ENCODE measurements at regions not wholly inside any gene's neighbourhood (a gene's known extent, or its start where the extent isn't known, plus 50 kb on each side); places are given as distances from the start of the nearest gene placed in this dataset.

DNA sequence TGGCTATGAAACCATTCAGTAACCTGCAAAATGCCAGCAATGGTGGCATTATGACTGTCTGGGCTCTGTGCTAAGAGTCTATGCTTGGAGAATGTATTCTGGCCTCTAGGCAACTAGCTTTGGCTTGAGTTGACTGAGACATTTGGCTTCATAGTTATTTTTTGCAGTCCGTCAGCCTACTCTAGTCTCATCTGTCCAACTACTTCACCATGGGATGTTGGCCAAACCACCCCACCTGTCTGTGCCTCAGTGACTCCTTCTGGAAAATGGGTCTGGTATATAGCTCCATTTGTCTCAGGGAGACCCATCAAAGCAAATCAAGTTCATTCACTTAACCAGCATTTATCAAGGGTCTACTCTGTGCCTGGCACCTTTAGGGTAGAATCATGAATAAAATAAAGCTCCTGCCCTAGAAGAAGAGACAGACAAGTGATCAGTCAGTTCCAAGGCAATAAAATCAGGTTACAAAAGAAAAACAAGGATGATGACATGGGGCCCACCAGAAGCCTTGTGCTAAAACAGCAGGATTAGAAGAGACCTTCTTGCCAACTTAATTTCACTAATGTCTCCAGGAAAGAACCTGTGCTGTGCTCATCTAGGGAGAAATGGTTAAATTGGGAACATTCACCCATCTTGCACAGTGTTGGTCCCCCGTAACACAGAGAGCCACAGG, 102.4 kb upstream of the ARMC2 start:
- DNase-seq (ENCODE audit: low spot score in 2 of 2), result no peak
- in situ Hi-C loops (cut with MboI; ENCODE audit: low sequenced_read_pairs), result no loop called here
- Histone ChIP-seq H3K36me3 (replicated peaks) (no peaks in the 10 kb centered on the region), H3K27me3 (ENCODE audit: low read depth) (no peaks in the 10 kb centered on the region), H3K9me3 (no peaks in the 10 kb centered on the region), H3K4me1 (peaks cover 9% of the 10 kb centered on the region), H3K4me3 (no peak overlapping the region)

DNA sequence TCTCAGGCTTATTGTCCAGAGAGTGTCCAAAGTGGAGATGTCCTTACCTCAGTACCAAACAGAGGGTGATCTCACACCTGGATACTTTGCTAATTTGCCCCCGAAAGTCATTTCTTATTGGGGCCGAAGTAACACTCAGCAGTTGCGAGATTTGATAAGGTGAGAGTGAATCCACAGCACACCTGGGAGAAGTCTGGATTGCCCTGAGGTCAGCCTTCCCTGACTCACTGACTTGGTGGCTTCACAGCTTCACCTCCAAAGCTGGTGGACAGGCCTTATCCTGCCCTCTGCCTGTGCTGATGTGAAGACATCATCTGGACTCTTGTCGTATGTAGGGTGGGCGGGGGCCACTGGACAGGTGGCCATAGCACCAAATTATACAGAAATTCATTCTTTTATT, 101.9 kb upstream of the ARMC2 start:
- no peak overlapping the region for H3K4me3 ChIP-seq
- H3K27me3 ChIP-seq (ENCODE audit: low read depth), result no peaks in the 10 kb centered on the region
- in situ Hi-C loops (cut with MboI; ENCODE audit: low sequenced_read_pairs), result no loop called here
- H3K9me3 ChIP-seq, result no peaks in the 10 kb centered on the region
- H3K36me3 ChIP-seq (replicated peaks), result no peaks in the 10 kb centered on the region
- peaks cover 9% of the 10 kb centered on the region for H3K4me1 ChIP-seq
- DNase-seq (ENCODE audit: low spot score in 2 of 2), result no peak

DNA sequence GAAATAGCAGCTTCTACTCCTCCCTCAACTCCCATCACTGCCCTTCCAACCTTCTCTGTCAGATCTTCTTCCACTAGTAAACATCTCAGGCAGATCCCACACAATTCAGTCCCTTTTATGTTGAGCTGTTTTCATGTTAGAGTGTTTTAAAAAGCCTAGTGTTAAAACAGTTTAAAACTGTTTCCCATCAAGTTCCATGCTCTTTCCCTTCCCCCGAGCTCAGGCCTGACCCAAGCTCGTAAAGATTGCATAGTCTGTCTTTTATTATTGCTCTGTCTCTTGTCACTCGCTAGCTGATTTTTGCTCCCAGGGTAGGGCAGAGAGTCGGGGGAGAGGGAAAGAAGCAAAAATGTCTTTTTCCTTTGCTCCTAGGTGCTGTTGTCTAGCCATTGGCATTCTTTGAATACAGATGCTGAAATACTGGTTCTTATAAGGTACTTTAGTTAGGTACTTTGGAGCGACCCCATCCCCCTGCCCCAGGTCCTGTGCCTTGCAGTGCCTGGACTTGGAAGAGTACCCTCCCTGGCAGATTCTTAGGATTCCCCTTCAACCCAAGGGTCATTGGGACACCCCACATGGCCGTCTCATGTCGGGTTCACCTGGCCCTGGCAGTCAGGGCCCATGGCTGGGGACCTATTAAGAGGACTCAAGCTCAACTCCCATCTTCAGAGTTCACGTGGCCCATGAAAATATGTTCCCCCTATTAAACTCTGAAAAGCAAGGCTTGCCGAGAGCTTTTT, 101.2 kb upstream of the ARMC2 start:
- peaks cover 9% of the 10 kb centered on the region for H3K4me1 ChIP-seq
- no peak overlapping the region for H3K4me3 ChIP-seq
- in situ Hi-C loops (cut with MboI; ENCODE audit: low sequenced_read_pairs), result no loop called here
- no peaks in the 10 kb centered on the region for H3K27me3 ChIP-seq (ENCODE audit: low read depth)
- H3K36me3 ChIP-seq (replicated peaks), result no peaks in the 10 kb centered on the region
- no peaks in the 10 kb centered on the region for H3K9me3 ChIP-seq
- DNase-seq (ENCODE audit: low spot score in 2 of 2), result no peak

DNA sequence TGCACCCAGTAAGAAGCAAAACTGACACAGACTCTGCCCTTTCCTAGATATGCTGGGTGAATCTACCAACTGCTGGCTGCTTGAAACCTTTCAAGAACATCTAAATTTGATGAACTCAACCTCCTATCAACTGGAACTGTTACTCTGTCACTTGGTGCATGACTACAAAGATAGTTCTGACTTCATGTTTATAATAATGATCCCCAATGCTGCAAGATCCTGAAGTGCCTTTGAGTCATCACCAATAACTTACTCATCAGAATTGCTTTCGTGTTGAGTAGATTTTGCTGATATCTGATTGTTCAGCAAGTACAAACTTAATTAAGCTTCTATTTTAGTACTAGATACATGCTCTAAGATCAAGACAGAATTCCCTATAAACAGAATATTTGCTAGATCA, 100.2 kb upstream of the ARMC2 start:
- H3K4me3 ChIP-seq, result no peak overlapping the region
- DNase-seq (ENCODE audit: low spot score in 2 of 2), result no peak
- no peaks in the 10 kb centered on the region for H3K27me3 ChIP-seq (ENCODE audit: low read depth)
- no peaks in the 10 kb centered on the region for H3K36me3 ChIP-seq (replicated peaks)
- no peaks in the 10 kb centered on the region for H3K9me3 ChIP-seq
- in situ Hi-C loops (cut with MboI; ENCODE audit: low sequenced_read_pairs), result no loop called here
- H3K4me1 ChIP-seq, result peaks cover 9% of the 10 kb centered on the region

DNA sequence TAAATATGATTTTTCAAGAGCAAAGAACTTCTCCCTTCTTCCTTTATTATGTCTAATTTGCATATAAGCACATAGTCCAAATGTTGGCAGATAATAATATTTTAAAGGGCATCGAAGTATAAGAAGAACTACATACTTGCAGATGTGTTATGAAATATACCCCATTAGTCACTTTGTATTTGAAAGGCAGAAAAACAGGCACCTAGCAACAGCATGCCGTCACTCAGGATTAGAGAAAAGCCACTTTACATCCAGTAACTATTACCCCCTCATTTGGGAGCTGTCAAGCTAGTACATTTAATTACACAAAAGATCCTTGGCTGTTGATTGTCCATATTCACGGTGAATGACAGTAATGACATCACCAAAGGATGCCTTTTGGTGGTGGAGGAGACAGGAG, 99.3 kb upstream of the ARMC2 start:
- no peaks in the 10 kb centered on the region for H3K9me3 ChIP-seq
- peaks cover 9% of the 10 kb centered on the region for H3K4me1 ChIP-seq
- H3K36me3 ChIP-seq (replicated peaks), result no peaks in the 10 kb centered on the region
- no peak for DNase-seq (ENCODE audit: low spot score in 2 of 2)
- H3K4me3 ChIP-seq, result no peak overlapping the region
- no peaks in the 10 kb centered on the region for H3K27me3 ChIP-seq (ENCODE audit: low read depth)
- in situ Hi-C loops (cut with MboI; ENCODE audit: low sequenced_read_pairs), result no loop called here

DNA sequence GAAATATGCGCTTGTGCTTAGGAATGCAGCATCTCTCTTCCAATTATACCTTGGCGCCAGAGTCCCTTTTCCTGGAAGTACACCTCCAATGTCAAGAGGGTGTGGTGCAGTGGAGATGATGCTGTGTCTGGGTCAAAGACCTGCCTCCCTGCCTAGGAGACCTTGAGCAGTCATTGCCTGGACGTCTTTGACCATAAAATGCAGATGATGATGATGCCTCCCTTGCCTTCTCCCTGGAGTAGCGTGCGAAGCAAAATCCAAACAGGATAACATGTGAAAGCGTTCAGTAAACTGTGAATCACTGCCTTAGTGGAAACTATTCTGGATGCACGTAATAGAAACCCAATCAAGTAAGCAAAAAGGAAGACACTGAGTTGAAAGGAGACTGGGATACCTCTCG, 97.4 kb upstream of the ARMC2 start:
- DNase-seq (ENCODE audit: low spot score in 2 of 2), result no peak
- no peaks in the 10 kb centered on the region for H3K36me3 ChIP-seq (replicated peaks)
- H3K9me3 ChIP-seq, result no peaks in the 10 kb centered on the region; the same call in 1 of the 2 replicates
- in situ Hi-C loops (cut with MboI; ENCODE audit: low sequenced_read_pairs), result no loop called here
- H3K4me1 ChIP-seq, result 0 out of 2 replicates have a peak, but pooled peaks cover 2% of the 10 kb centered on the region
- H3K27me3 ChIP-seq (ENCODE audit: low read depth), result no peaks in the 10 kb centered on the region
- no peak overlapping the region for H3K4me3 ChIP-seq

DNA sequence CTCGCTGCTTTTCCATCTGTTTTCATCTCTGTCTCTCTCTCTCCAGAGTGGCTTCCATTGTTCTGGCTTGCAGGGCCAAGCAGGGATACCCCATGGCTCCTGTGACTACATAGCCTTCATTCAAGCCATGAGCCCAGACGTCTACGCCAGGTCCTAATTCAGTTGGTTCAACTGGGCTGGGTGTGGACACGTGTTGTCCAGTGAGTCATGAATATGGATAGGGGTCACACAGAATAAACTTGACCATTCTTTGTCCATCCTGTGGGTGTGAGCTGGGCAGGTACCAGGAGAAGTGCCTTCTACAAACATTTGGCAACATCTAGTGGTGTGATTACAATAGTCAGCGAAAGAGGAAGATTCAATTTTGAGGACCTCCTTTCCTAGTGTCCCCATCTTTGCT, 96.9 kb upstream of the ARMC2 start:
- H3K4me1 ChIP-seq, result 0 out of 2 replicates have a peak, but pooled peaks cover 2% of the 10 kb centered on the region
- no peaks in the 10 kb centered on the region for H3K36me3 ChIP-seq (replicated peaks)
- in situ Hi-C loops (cut with MboI; ENCODE audit: low sequenced_read_pairs), result no loop called here
- no peak for DNase-seq (ENCODE audit: low spot score in 2 of 2)
- no peaks in the 10 kb centered on the region; the same call in 1 of the 2 replicates for H3K9me3 ChIP-seq
- no peak overlapping the region for H3K4me3 ChIP-seq
- no peaks in the 10 kb centered on the region for H3K27me3 ChIP-seq (ENCODE audit: low read depth)

DNA sequence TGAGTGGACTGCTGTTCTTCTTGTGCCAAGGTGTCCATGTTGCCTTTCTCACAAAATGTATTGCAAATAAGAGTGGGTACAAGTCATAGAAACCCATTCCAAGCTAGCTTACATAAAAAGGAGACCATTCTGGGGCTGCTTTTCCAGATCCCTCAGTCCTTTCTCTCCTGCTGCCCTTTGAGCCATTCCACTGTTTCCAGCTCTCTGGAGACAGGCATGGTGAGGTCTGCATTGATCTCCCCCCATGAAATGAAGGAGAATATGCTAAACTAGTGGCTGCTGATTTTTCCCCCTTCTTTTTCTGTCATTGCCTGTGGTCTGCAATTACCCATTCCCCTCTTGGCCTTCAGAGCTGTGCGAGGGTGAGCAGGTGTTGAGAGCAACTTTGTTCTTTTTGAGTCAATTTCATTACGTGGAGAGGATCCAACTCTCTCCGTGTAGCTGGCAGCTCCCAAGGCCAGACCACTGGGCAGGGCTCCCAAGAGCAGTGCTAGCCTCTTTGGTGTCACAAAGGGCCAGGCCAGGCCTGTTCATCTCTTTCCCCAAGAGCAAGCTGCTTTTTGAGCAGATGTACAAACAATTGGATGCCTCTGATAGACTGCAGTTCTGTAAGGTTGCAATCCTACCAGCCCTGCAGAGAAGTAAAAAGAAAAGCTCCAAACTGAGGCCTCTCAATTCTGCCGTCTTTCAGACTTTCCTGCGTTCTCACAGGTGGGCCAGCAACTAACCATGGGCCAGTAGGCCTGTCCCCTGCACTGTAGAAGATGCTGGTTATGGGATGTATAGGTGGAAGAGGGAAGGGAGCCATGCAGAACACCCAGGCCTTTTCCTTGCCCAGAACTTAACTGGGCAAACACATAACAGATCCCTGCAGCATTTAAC, 96.1 kb upstream of the ARMC2 start:
- H3K4me1 ChIP-seq, result 0 out of 2 replicates have a peak, but pooled peaks cover 2% of the 10 kb centered on the region
- H3K36me3 ChIP-seq (replicated peaks), result no peaks in the 10 kb centered on the region
- no peaks in the 10 kb centered on the region for H3K27me3 ChIP-seq (ENCODE audit: low read depth)
- H3K9me3 ChIP-seq, result no peaks in the 10 kb centered on the region; the same call in 1 of the 2 replicates
- no peak overlapping the region for H3K4me3 ChIP-seq
- in situ Hi-C loops (cut with MboI; ENCODE audit: low sequenced_read_pairs), result no loop called here
- DNase-seq (ENCODE audit: low spot score in 2 of 2), result no peak

DNA sequence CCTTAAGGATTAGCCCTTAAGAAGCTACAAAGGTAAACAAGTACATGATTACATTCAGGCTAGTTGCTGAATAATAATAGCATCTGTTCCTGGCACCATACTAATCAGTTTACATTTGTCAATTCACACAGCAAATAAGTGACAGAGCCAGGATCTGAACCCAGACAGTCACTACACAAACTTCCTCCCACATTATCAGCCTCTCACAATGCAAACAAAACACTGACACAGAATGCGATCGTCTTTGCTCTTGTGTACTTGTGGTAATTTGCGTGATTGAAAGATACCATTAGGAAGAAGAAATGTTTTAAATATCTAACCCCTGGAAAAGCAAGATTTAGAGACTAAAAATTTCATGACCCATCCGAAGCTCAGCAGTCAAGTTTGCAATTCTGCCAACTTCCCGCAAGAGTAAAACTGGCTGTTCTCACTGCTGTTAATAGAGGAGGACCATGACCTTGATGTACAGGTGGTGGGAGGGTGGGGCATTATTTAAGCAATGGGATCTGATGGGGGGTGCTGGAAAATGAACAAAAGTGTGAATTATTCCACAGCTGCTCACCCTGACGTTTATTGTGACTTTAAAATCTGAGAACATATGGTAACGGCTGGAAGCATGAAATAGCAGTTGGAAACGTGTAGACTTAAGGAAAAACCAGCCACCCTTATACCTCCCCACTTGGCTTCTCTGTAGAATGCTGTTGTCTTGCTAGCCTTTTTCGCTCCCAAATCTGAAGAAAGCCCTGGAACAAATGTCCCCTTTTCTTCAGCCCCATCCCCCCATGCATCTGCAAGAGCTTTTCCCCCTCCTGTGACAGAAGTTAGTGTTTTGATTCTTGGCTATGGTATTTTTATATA, 95.3 kb upstream of the ARMC2 start:
- Histone ChIP-seq H3K4me1 (0 out of 2 replicates have a peak, but pooled peaks cover 2% of the 10 kb centered on the region), H3K27me3 (ENCODE audit: low read depth) (no peaks in the 10 kb centered on the region), H3K9me3 (no peaks in the 10 kb centered on the region; the same call in 1 of the 2 replicates), H3K4me3 (no peak overlapping the region), H3K36me3 (replicated peaks) (no peaks in the 10 kb centered on the region)
- in situ Hi-C loops (cut with MboI; ENCODE audit: low sequenced_read_pairs), result no loop called here
- no peak for DNase-seq (ENCODE audit: low spot score in 2 of 2)

DNA sequence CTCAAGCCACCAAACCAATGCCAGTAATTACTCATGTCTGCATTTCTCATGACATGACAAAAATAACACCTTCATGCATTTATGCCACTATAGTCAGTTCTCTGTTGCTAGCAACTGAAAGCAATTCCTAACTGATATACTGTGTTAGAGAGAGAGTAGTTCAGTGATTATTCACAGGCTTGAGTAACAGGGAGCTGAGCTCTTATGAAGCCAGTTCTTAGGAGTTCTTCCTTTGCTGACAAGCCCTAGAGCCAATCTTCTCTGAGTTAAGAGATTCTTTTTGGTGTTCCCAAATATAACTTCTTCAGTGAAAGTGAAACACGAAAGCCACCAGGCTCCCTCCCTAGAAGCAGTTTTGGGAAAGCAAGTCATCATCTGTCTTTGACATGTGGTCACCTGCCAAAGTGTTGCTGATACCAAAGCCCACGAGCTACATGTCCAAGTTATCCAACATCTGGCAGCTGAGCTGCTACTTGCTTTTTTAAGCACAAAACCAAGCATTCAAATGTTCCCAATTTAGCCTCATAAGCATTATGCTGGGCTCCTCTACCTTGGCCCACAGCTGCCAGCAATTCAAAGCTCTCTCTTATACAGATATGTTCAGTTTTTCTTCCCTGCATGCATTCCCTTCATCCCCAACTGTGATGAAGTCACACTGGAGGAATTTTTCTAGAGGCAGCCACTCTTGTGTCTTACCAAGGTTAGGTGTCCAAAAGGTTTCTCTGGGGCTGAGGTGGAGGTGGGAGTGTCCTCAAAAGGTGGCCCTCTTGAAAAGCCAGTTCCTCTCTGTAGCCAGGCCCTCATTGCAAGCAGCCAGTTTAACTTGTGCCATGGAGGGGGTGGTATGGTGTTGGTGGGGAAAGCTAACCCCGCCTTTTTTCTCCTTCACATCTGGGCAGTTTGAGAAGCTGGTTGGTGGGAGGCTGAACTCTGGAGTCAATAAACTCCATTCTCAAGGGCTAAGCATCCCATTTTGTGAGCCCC, 92.7 kb upstream of the ARMC2 start:
- Histone ChIP-seq H3K4me1 (no peaks in the 10 kb centered on the region), H3K36me3 (replicated peaks) (no peaks in the 10 kb centered on the region), H3K9me3 (no peaks in the 10 kb centered on the region; the same call in 1 of the 2 replicates), H3K27me3 (ENCODE audit: low read depth) (no peaks in the 10 kb centered on the region), H3K4me3 (no peak overlapping the region)
- DNase-seq (ENCODE audit: low spot score in 2 of 2), result no peak
- in situ Hi-C loops (cut with MboI; ENCODE audit: low sequenced_read_pairs), result no loop called here

DNA sequence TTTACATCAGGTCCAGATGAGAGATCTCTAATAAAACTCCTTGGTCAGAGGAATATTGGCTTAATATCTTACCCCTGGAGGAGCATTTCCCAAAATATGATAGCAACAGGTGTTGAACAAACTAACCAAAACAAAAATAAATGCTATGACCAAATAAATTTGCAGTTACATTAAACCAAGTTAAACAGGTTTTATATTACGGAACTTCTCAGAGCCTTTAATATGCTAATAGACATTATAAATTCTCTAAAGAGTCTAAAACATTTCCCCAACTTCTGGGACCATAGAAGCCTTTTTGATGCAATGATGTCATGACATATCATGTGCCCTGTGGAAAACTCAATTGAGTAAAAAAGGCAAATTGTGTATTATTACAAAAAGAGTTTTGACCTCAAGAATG, 90.9 kb upstream of the ARMC2 start:
- DNase-seq (ENCODE audit: low spot score in 2 of 2), result no peak
- Histone ChIP-seq H3K9me3 (no peaks in the 10 kb centered on the region; the same call in 1 of the 2 replicates), H3K4me3 (no peak overlapping the region), H3K36me3 (replicated peaks) (no peaks in the 10 kb centered on the region), H3K27me3 (ENCODE audit: low read depth) (no peaks in the 10 kb centered on the region), H3K4me1 (no peaks in the 10 kb centered on the region)
- in situ Hi-C loops (cut with MboI; ENCODE audit: low sequenced_read_pairs), result no loop called here

DNA sequence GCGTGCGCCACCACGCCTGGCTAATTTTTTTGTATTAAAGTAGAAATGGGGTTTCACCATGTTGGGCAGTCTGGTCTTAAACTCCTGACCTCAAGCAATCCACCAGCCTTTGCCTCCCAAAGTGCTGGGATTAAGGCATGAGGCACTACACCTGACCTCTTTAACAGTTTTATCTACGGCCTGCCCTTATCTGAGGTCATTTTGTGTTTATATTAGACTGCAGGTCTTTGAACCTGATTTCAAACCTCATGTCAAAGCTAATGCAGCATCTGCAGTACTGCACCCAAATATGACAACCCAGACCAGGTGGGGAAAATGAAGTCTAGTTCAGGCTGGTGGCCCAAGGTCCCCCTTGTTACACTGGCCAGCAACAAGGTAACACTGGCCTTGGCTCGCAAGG, 89.3 kb upstream of the ARMC2 start:
- Histone ChIP-seq H3K4me3 (no peak overlapping the region), H3K4me1 (no peaks in the 10 kb centered on the region), H3K9me3 (no peaks in the 10 kb centered on the region; the same call in 1 of the 2 replicates), H3K36me3 (replicated peaks) (no peaks in the 10 kb centered on the region), H3K27me3 (ENCODE audit: low read depth) (peaks cover 3% of the 10 kb centered on the region; the same call in 1 of the 2 replicates)
- no peak for DNase-seq (ENCODE audit: low spot score in 2 of 2)
- in situ Hi-C loops (cut with MboI; ENCODE audit: low sequenced_read_pairs), result no loop called here

All from HAP-1 (cell line).